ENCODE measurements at regions not wholly inside any gene's neighbourhood (a gene's known extent, or its start where the extent isn't known, plus 50 kb on each side); places are given as distances from the start of the nearest gene placed in this dataset.

GRCh38 chr4:181254771-181255170 is 988.4 kb upstream of the TENM3 start:
- TF ChIP-seq, protein P1, sequence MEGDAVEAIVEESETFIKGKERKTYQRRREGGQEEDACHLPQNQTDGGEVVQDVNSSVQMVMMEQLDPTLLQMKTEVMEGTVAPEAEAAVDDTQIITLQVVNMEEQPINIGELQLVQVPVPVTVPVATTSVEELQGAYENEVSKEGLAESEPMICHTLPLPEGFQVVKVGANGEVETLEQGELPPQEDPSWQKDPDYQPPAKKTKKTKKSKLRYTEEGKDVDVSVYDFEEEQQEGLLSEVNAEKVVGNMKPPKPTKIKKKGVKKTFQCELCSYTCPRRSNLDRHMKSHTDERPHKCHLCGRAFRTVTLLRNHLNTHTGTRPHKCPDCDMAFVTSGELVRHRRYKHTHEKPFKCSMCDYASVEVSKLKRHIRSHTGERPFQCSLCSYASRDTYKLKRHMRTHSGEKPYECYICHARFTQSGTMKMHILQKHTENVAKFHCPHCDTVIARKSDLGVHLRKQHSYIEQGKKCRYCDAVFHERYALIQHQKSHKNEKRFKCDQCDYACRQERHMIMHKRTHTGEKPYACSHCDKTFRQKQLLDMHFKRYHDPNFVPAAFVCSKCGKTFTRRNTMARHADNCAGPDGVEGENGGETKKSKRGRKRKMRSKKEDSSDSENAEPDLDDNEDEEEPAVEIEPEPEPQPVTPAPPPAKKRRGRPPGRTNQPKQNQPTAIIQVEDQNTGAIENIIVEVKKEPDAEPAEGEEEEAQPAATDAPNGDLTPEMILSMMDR (IDR thresholded peaks at IDR 0.05): no peak
- TF ChIP-seq POLR2AphosphoS5 (IDR thresholded peaks at IDR 0.05): no peak
- TF ChIP-seq POLR2A (IDR thresholded peaks at IDR 0.05; ENCODE audit: low read depth): no peak

Data from esophagus muscularis mucosa (tissue), 3 donors.